Fibroblast of lung (primary cell): ENCODE measurements at regions not wholly inside any gene's neighbourhood (a gene's known extent, or its start where the extent isn't known, plus 50 kb on each side); places are given as distances from the start of the nearest gene placed in this dataset.

Source experiments
- DNase-seq, 2 donors: peaks; one replicate each; pipeline versions ENCODE4 v3.0.0 to v3.0.0-alpha.2; 2010; ENCODE audit warnings: low read depth in 2 of 2
- H2AFZ ChIP-seq: 2 replicates; pipeline ENCODE4 v1.5.1; 2012; ENCODE audit warnings: low read length, control low read depth, inconsistent platforms
- H3K27ac ChIP-seq: 2 replicates; pipeline ENCODE4 v1.5.1; 2011; ENCODE audit warnings: low read length, control low read depth; ENCODE audit not compliant: insufficient read depth
- H3K27me3 ChIP-seq: 2 replicates; pipeline ENCODE4 v1.5.1; 2011; ENCODE audit warnings: mild to moderate bottlenecking, low read length; ENCODE audit not compliant: control insufficient read depth, insufficient read depth
- H3K36me3 ChIP-seq: 2 replicates; pipeline ENCODE4 v1.5.1; 2011; ENCODE audit warnings: low read length; ENCODE audit not compliant: control insufficient read depth, insufficient read depth
- H3K4me1 ChIP-seq: 2 replicates; pipeline ENCODE4 v1.5.1; 2011; ENCODE audit warnings: low read length; ENCODE audit not compliant: control insufficient read depth, insufficient read depth; ENCODE audit errors: extremely low read depth
- H3K4me2 ChIP-seq: 2 replicates; pipeline ENCODE4 v1.5.1; 2011; ENCODE audit warnings: low read length, control low read depth; ENCODE audit not compliant: insufficient read depth; ENCODE audit errors: extremely low read depth
- H3K4me3 ChIP-seq, 4 experiments: fragments of 200-600 bp in 1 of 4; sonication (generic) in 1 of 4; replicated peaks in 1 of 4; 2 replicates each; pipeline ENCODE4 v1.5.1; 2011 to 2016; ENCODE audit warnings: low read length in 4 of 4, low read depth in 3 of 4, mild to moderate bottlenecking in 3 of 4, control low read depth in 2 of 4, inconsistent platforms in 1 of 4, mixed read lengths in 1 of 4; ENCODE audit not compliant: insufficient read depth in 1 of 4; ENCODE audit errors: control extremely low read depth in 1 of 4
- H3K79me2 ChIP-seq: 2 replicates; pipeline ENCODE4 v1.5.1; 2012; ENCODE audit warnings: mild to moderate bottlenecking, low read length, inconsistent platforms; ENCODE audit not compliant: control insufficient read depth, insufficient read depth
- H3K9ac ChIP-seq: 2 replicates; pipeline ENCODE4 v1.5.1; 2011; ENCODE audit warnings: mild to moderate bottlenecking, low read length, control low read depth; ENCODE audit not compliant: insufficient read depth
- H3K9me3 ChIP-seq: 2 replicates; pipeline ENCODE4 v1.5.1; 2012; ENCODE audit warnings: low read depth, low read length; ENCODE audit not compliant: control insufficient read depth, insufficient read depth
- H4K20me1 ChIP-seq: 2 replicates; pipeline ENCODE4 v1.5.1; 2011; ENCODE audit warnings: low read length; ENCODE audit not compliant: control insufficient read depth, insufficient read depth; ENCODE audit errors: extremely low read depth
- EZH2 ChIP-seq: IDR thresholded peaks from 2 replicates; pipeline ENCODE4 v1.5.1; 2012; ENCODE audit warnings: low read length, control low read depth, mild to moderate bottlenecking; ENCODE audit errors: missing control alignments
- TF ChIP-seq, protein P1 (sequence below), 2 donors: IDR thresholded peaks in 1 of 2; conservative IDR thresholded peaks in 1 of 2; 1 replicate in 1 of 2; 2 replicates in 1 of 2; pipeline ENCODE4 v1.5.1; 2011 to 2012; ENCODE audit warnings: low read length in 2 of 2, control low read depth in 1 of 2, inconsistent platforms in 1 of 2, low read depth in 1 of 2, mild to moderate bottlenecking in 1 of 2

DNA sequence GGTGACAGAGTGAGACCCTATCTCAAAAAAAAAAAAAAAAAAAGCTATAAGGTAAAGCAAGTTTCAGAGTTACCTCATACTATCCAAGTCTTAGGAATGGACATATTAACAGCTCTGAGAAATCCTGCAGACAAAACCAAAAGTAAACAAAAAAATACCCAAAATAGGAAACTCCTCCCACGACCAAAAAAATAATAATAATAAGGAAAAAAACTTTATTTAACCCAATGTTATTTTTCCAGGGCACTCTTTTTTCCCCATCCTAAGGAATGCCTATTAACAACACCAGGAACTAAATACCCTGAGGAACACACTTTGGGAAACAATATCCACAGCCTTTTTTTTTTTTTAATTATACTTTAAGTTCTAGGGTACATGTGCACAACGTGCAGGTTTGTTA is 135.5 kb upstream of the CCND2 start:
- Histone ChIP-seq H3K79me2 (no peaks in the 10 kb centered on the region), H3K4me1 (no peaks in the 10 kb centered on the region), H3K4me3 (no peak overlapping the region), H3K4me2 (no peak overlapping the region), H3K27ac (no peak overlapping the region), H3K36me3 (no peaks in the 10 kb centered on the region), H3K9ac (no peak overlapping the region), H3K9me3 (no peaks in the 10 kb centered on the region), H3K27me3 (no peaks in the 10 kb centered on the region), H4K20me1 (no peaks in the 10 kb centered on the region), H2AFZ (no peak overlapping the region)
- DNase-seq, result no peak
- TF ChIP-seq EZH2, result no peak

DNA sequence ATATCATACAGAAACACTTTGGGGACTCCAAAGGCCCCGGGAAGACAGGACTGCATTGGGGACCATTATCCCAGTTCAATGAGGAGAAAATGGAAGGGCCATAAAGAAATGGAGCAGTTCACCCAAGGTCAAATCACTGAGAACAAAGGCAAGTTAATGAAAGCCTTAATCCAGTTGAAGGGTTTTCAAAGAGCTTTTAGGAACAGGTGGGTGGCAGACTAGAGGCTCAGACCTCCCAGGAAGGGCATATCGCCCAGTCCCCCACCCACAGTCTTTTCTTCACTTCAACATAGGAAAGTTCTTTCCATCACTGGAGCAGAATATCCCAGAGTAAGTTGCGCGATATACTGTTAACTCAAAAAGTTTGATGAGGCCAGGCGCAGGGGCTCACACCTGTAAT is 136.1 kb upstream of the CCND2 start:
- Histone ChIP-seq H3K79me2 (no peaks in the 10 kb centered on the region), H3K27me3 (no peaks in the 10 kb centered on the region), H3K4me2 (no peak overlapping the region), H2AFZ (no peak overlapping the region), H3K36me3 (no peaks in the 10 kb centered on the region), H3K9me3 (no peaks in the 10 kb centered on the region), H4K20me1 (no peaks in the 10 kb centered on the region), H3K4me1 (no peaks in the 10 kb centered on the region), H3K9ac (no peak overlapping the region), H3K27ac (no peak overlapping the region), H3K4me3 (no peak overlapping the region)
- no peak for DNase-seq
- TF ChIP-seq, protein P1, sequence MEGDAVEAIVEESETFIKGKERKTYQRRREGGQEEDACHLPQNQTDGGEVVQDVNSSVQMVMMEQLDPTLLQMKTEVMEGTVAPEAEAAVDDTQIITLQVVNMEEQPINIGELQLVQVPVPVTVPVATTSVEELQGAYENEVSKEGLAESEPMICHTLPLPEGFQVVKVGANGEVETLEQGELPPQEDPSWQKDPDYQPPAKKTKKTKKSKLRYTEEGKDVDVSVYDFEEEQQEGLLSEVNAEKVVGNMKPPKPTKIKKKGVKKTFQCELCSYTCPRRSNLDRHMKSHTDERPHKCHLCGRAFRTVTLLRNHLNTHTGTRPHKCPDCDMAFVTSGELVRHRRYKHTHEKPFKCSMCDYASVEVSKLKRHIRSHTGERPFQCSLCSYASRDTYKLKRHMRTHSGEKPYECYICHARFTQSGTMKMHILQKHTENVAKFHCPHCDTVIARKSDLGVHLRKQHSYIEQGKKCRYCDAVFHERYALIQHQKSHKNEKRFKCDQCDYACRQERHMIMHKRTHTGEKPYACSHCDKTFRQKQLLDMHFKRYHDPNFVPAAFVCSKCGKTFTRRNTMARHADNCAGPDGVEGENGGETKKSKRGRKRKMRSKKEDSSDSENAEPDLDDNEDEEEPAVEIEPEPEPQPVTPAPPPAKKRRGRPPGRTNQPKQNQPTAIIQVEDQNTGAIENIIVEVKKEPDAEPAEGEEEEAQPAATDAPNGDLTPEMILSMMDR (conservative IDR thresholded peaks at IDR 0.05 in 1 of 2, IDR thresholded peaks at IDR 0.05 in 1 of 2; ENCODE audit: low read depth in 1 of 2, low read length in 2 of 2), result no peak
- TF ChIP-seq EZH2, result no peak

DNA sequence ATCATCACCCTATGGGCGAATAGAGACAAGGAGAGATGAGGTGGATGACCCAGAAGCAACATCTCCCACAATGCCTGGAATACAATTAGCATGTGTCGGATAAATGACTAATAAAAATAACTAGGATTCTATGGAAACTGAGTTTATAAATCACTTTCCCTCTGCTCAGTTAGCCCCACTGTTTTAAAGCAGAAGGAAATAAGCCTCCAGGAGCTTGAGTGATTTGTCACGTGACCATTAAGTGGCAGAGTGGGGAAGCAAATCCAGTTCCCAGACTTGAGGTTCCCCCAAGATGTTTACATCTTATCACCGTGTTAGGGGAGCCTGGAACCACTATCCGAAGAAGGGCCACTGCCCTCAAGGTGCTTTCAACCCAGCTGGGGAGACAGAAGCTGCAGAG is 136.5 kb upstream of the CCND2 start:
- H3K4me1 ChIP-seq, result no peaks in the 10 kb centered on the region
- no peaks in the 10 kb centered on the region for H3K36me3 ChIP-seq
- TF ChIP-seq EZH2, result no peak
- TF ChIP-seq, protein P1 (conservative IDR thresholded peaks at IDR 0.05 in 1 of 2, IDR thresholded peaks at IDR 0.05 in 1 of 2; ENCODE audit: low read depth in 1 of 2, low read length in 2 of 2), result no peak
- H3K27me3 ChIP-seq, result no peaks in the 10 kb centered on the region
- no peak overlapping the region for H3K9ac ChIP-seq
- H3K4me3 ChIP-seq, result no peak overlapping the region
- no peaks in the 10 kb centered on the region for H3K79me2 ChIP-seq
- H2AFZ ChIP-seq, result no peak overlapping the region
- H4K20me1 ChIP-seq, result no peaks in the 10 kb centered on the region
- no peak for DNase-seq
- H3K27ac ChIP-seq, result no peak overlapping the region
- H3K9me3 ChIP-seq, result no peaks in the 10 kb centered on the region
- H3K4me2 ChIP-seq, result no peak overlapping the region
